GM12878 (cell line): ENCODE measurements at regions not wholly inside any gene's neighbourhood (a gene's known extent, or its start where the extent isn't known, plus 50 kb on each side); places are given as distances from the start of the nearest gene placed in this dataset.

Experiments used
- ATAC-seq: fragments of 200-7000 bp; cut with Tn5 transposase; 3 replicates; pipeline ENCODE4 v1.9.1; 2020; ENCODE audit warnings: mild to moderate bottlenecking, moderate library complexity
- BruUV-seq: library from RNA; stranded (reverse); fragments of 400-500 nt; replicated peaks from 2 replicates; lab custom pipeline; 2021; lab: Mats Ljungman, UMichigan
- CTCF ChIA-PET: fragments of 300-600 bp; sonication (Branson Sonifier 250); formaldehyde crosslinking; extraction: SDS; loops from one replicate; lab custom pipeline; 2021; ENCODE audit warnings: inconsistent platforms; lab: Yijun Ruan, JAX
- POLR2A ChIA-PET: fragments of 350-600 bp; formaldehyde crosslinking; extraction: SDS; loops from one replicate; lab custom pipeline; 2021; ENCODE audit warnings: inconsistent platforms; lab: Charles Lee
- RAD21 ChIA-PET: fragments of 300-600 bp; sonication (Branson Sonifier 250); formaldehyde crosslinking; loops from one replicate; lab custom pipeline; 2023; ENCODE audit warnings: antibody characterized with exemption; ENCODE audit not compliant: unreplicated experiment; lab: Charles Lee
- SMC1A ChIA-PET: fragments of 300-600 bp; sonication (Branson Sonifier 250); formaldehyde crosslinking; loops from one replicate; lab custom pipeline; 2023; ENCODE audit not compliant: unreplicated experiment, uncharacterized antibody; lab: Charles Lee
- DNase-seq: peaks from one replicate; pipeline ENCODE4 v3.0.0-alpha.2; 2011; ENCODE audit warnings: low read depth, low spot score
- FAIRE-seq: peaks from 3 replicates; lab custom pipeline; 2011; peaks lifted over from hg19 to GRCh38; lab: Jason Lieb, UNC
- H2AFZ ChIP-seq: 2 replicates; pipeline ENCODE4 v1.6.0; 2011; ENCODE audit warnings: low read depth, low read length, control low read depth; ENCODE audit not compliant: control insufficient read depth
- H3K27ac ChIP-seq: 2 replicates; pipeline ENCODE4 v1.5.1; 2011; ENCODE audit warnings: control low read depth; ENCODE audit not compliant: control insufficient read depth, insufficient read depth
- H3K27me3 ChIP-seq, 2 experiments: replicated peaks in 1 of 2; 2 replicates each; pipeline versions ENCODE4 v1.6.0 to v1.6.1; 2011; ENCODE audit warnings: low read length in 1 of 2; ENCODE audit not compliant: control insufficient read depth in 2 of 2, insufficient read depth in 2 of 2
- H3K36me3 ChIP-seq, 2 experiments: 2 replicates each; pipeline ENCODE4 v1.5.1; 2011; ENCODE audit warnings: low read length in 1 of 2; ENCODE audit not compliant: control insufficient read depth in 2 of 2, insufficient read depth in 2 of 2
- H3K4me1 ChIP-seq: 2 replicates; pipeline ENCODE4 v1.6.1; 2011; ENCODE audit warnings: mild to moderate bottlenecking, low read length, moderate library complexity, mixed read lengths; ENCODE audit not compliant: control insufficient read depth, insufficient read depth
- H3K4me2 ChIP-seq: 2 replicates; pipeline ENCODE4 v1.6.0; 2011; ENCODE audit warnings: control low read depth; ENCODE audit not compliant: control insufficient read depth, insufficient read depth
- H3K4me3 ChIP-seq: fragments of 200-600 bp; sonication (generic); 2 replicates; pipeline ENCODE4 v1.5.1; 2016
- H3K79me2 ChIP-seq: 2 replicates; pipeline ENCODE4 v1.6.0; 2011; ENCODE audit warnings: low read length; ENCODE audit not compliant: control insufficient read depth, insufficient read depth
- H3K9ac ChIP-seq: 2 replicates; pipeline ENCODE4 v1.8.0; 2011; ENCODE audit warnings: low read length, control low read depth, mixed read lengths; ENCODE audit not compliant: control insufficient read depth, insufficient read depth
- H3K9me3 ChIP-seq: replicated peaks from 3 replicates; pipeline ENCODE4 v1.5.1; 2011; ENCODE audit warnings: mild to moderate bottlenecking, low read length; ENCODE audit not compliant: control insufficient read depth, insufficient read depth
- H4K20me1 ChIP-seq: 2 replicates; pipeline ENCODE4 v1.6.0; 2011; ENCODE audit not compliant: control insufficient read depth, insufficient read depth
- CUX1 ChIP-seq: IDR thresholded peaks from 2 replicates; pipeline ENCODE4 v1.6.1; 2012; ENCODE audit warnings: improper control_type of control experiment, low read depth, low read length; ENCODE audit not compliant: insufficient replicate concordance
- ELK1 ChIP-seq: IDR thresholded peaks from 2 replicates; pipeline ENCODE4 v1.6.1; 2012; ENCODE audit warnings: low read depth, low read length, improper control_type of control experiment
- ETV6 ChIP-seq, 2 experiments: fragments of 450-650 bp in 1 of 2; IDR thresholded peaks in 1 of 2; conservative IDR thresholded peaks in 1 of 2; 2 replicates each; pipeline ENCODE4 v1.6.1; 2014; ENCODE audit warnings: antibody characterized with exemption in 1 of 2, borderline replicate concordance in 1 of 2, low read depth in 1 of 2, mild to moderate bottlenecking in 1 of 2, moderate library complexity in 1 of 2
- GABPA ChIP-seq: IDR thresholded peaks from 2 replicates; pipeline ENCODE4 v1.6.1; 2014; ENCODE audit warnings: antibody characterized with exemption, low read depth, mild to moderate bottlenecking, inconsistent platforms
- HDAC6 ChIP-seq: fragments of 200-600 bp; sonication (generic); IDR thresholded peaks from one replicate; pipeline ENCODE4 v1.8.0; 2017; ENCODE audit warnings: antibody characterized with exemption; ENCODE audit not compliant: unreplicated experiment
- PAX8 ChIP-seq: fragments of 450-650 bp; IDR thresholded peaks from 2 replicates; pipeline ENCODE4 v1.6.1; 2017; ENCODE audit warnings: mild to moderate bottlenecking, moderate library complexity
- POLR2A ChIP-seq: IDR thresholded peaks from 2 replicates; pipeline ENCODE4 v1.6.1; 2011; ENCODE audit warnings: low read depth, mild to moderate bottlenecking, low read length
- PRDM15 ChIP-seq: fragments of 450-650 bp; formaldehyde crosslinking; IDR thresholded peaks from 2 replicates; pipeline ENCODE4 v1.4.0; 2020; ENCODE audit warnings: mild to moderate bottlenecking, moderate library complexity
- RAD51 ChIP-seq: fragments of 450-650 bp; IDR thresholded peaks from 2 replicates; pipeline ENCODE4 v1.6.1; 2016; ENCODE audit warnings: moderate library complexity, mild to moderate bottlenecking, inconsistent platforms
- TCF3 ChIP-seq: IDR thresholded peaks from 2 replicates; pipeline ENCODE4 v1.6.1; 2012; ENCODE audit warnings: low read depth, mild to moderate bottlenecking, low read length, borderline replicate concordance; ENCODE audit not compliant: insufficient read depth
- ZBTB33 ChIP-seq: fragments of 450-650 bp; IDR thresholded peaks from 2 replicates; pipeline ENCODE4 v1.6.1; 2017; ENCODE audit warnings: mild to moderate bottlenecking
- WGBS: methylation state at CpG from one replicate; pipeline ENCODE4 v1.1.6; 2016; ENCODE audit warnings: low lambda C conversion rate; ENCODE audit not compliant: insufficient replicate concordance, insufficient coverage; ENCODE audit errors: missing lambda C conversion rate; 5-methylcytosine and 5-hydroxymethylcytosine counted together
- in situ Hi-C: fragments of 300-500 bp; cut with MboI; formaldehyde crosslinking; loops from 9 replicates; pipeline ENCODE4 v1.14.3; 2018; ENCODE audit warnings: mixed read lengths
- intact Hi-C: fragments of 100-400 bp; cut with micrococcal nuclease; formaldehyde crosslinking; loops from one replicate; pipeline ENCODE4 v1.14.2; 2022; ENCODE audit not compliant: unreplicated experiment

- no peak for TF ChIP-seq PRDM15 (CRISPR knock-in tag)
- TF ChIP-seq, all 136 proteins: peak for 0
Observed at GRCh38 chr13:53101883-53102282, 73.3 kb downstream of the OLFM4 start (continued).

- in situ Hi-C loops: no loop called here
- DNase-seq (no peak), ATAC-seq (no peak), FAIRE-seq (no peak)
- H3K4me3 ChIP-seq: no peak overlapping the region
- SMC1A ChIA-PET: no interaction called here
- no peak overlapping the region for H3K27ac ChIP-seq
- no peaks in the 10 kb centered on the region for H3K4me1 ChIP-seq
- no peaks in the 10 kb centered on the region for H3K36me3 ChIP-seq
- no peaks in the 10 kb centered on the region for H3K79me2 ChIP-seq
- no peak overlapping the region for H3K9ac ChIP-seq
- H2AFZ ChIP-seq: no peak overlapping the region
- CTCF ChIA-PET: no interaction called here
- intact Hi-C loops: no loop called here
- no peak overlapping the region for H3K4me2 ChIP-seq
- POLR2A ChIA-PET: no interaction called here
- no peak for TF ChIP-seq GABPA
- no peak for TF ChIP-seq TCF3
- TF ChIP-seq POLR2A: no peak
- TF ChIP-seq ELK1: no peak
- TF ChIP-seq HDAC6: no peak
- TF ChIP-seq CUX1: no peak
- TF ChIP-seq ZBTB33: no peak
- no peak for TF ChIP-seq ETV6 (conservative IDR thresholded peaks at IDR 0.05 in 1 of 2, IDR thresholded peaks at IDR 0.05 in 1 of 2; ENCODE audit: borderline replicate concordance in 1 of 2, low read depth in 1 of 2)
- no peak for TF ChIP-seq RAD51
- no peak for TF ChIP-seq PAX8
- WGBS: 0% methylated on average over 2 of the region's 2 CpGs
- H3K27me3 ChIP-seq: no peaks in the 10 kb centered on the region
- H4K20me1 ChIP-seq: no peaks in the 10 kb centered on the region
- no TSS peak for BruUV-seq
- no peaks in the 10 kb centered on the region for H3K9me3 ChIP-seq
- RAD21 ChIA-PET: no interaction called here
Observed at GRCh38 chr13:53104136-53104535, 75.5 kb downstream of the OLFM4 start.
